ENCODE measurements at regions not wholly inside any gene's neighbourhood (a gene's known extent, or its start where the extent isn't known, plus 50 kb on each side); places are given as distances from the start of the nearest gene placed in this dataset.
"Not testable (repeated sequence)": the region's sequence is repeated elsewhere in the genome, so short reads cannot be mapped to it uniquely, and the experiment has no call there.

- DNase-seq: no peak
Observed at GRCh38 chr2:173552531-173552930, 197.9 kb downstream of the CDCA7 start.

GRCh38 chr2:173553593-173553992, 198.9 kb downstream of the CDCA7 start:
- no peak for DNase-seq

- peak in 1 of 2 experiments; percentile 7 for DNase-seq
Observed at GRCh38 chr2:173555833-173556232, 201.2 kb downstream of the CDCA7 start.

GRCh38 chr2:173556816-173557215, 202.1 kb downstream of the CDCA7 start:
- DNase-seq: no peak

GRCh38 chr2:173557497-173557896, 202.8 kb downstream of the CDCA7 start:
- no peak for DNase-seq

GRCh38 chr2:173567493-173567892, 212.8 kb downstream of the CDCA7 start:
- DNase-seq: no peak

- DNase-seq: peak; percentile 12
Observed at GRCh38 chr2:173568054-173568453, 213.4 kb downstream of the CDCA7 start.

- DNase-seq: peak; percentile 46 to 67
Observed at GRCh38 chr2:173571021-173571821, 216.5 kb downstream of the CDCA7 start.

- no peak for DNase-seq
Observed at GRCh38 chr2:173571887-173572680, 217.4 kb downstream of the CDCA7 start.

- DNase-seq: no peak
Observed at GRCh38 chr2:173572848-173573247, 218.2 kb downstream of the CDCA7 start.

GRCh38 chr2:173573782-173574181, 219.1 kb downstream of the CDCA7 start:
- DNase-seq: not testable (repeated sequence)

- no peak for DNase-seq
Observed at GRCh38 chr2:173574324-173575112, 219.8 kb downstream of the CDCA7 start.

GRCh38 chr2:173578404-173579107, 223.9 kb downstream of the CDCA7 start:
- no peak for DNase-seq

- DNase-seq: no peak
Observed at GRCh38 chr2:173580351-173580750, 225.7 kb downstream of the CDCA7 start.

GRCh38 chr2:173580956-173581355, 226.3 kb downstream of the CDCA7 start:
- no peak for DNase-seq

GRCh38 chr2:173583196-173583595, 228.5 kb downstream of the CDCA7 start:
- no peak for DNase-seq

GRCh38 chr2:173584000-173584399, 229.3 kb downstream of the CDCA7 start:
- DNase-seq: no peak

- DNase-seq: no peak
Observed at GRCh38 chr2:173584676-173585458, 230.2 kb downstream of the CDCA7 start.

- no peak for DNase-seq
Observed at GRCh38 chr2:173588931-173589369, 234.3 kb downstream of the CDCA7 start.

GRCh38 chr2:173589604-173590275, 235.1 kb downstream of the CDCA7 start:
- no peak for DNase-seq

- peak; percentile 33 to 54 for DNase-seq
Observed at GRCh38 chr2:173590276-173590861, 235.7 kb downstream of the CDCA7 start.
